Cardiac fibroblast (primary cell): ENCODE measurements at regions not wholly inside any gene's neighbourhood (a gene's known extent, or its start where the extent isn't known, plus 50 kb on each side); places are given as distances from the start of the nearest gene placed in this dataset.
"Not testable (repeated sequence)": the region's sequence is repeated elsewhere in the genome, so short reads cannot be mapped to it uniquely, and the experiment has no call there.

Experiments
- DNase-seq, 2 donors: peaks; one replicate each; pipeline versions ENCODE4 v3.0.0 to v3.0.0-alpha.2; 2010; ENCODE audit warnings: low read depth in 2 of 2
- H3K4me3 ChIP-seq, 2 donors: replicated peaks in 1 of 2; 1 replicate in 1 of 2; 2 replicates in 1 of 2; pipeline ENCODE4 v1.5.1; 2011; ENCODE audit warnings: low read depth in 2 of 2, low read length in 2 of 2, mild to moderate bottlenecking in 2 of 2, moderate library complexity in 1 of 2

DNA sequence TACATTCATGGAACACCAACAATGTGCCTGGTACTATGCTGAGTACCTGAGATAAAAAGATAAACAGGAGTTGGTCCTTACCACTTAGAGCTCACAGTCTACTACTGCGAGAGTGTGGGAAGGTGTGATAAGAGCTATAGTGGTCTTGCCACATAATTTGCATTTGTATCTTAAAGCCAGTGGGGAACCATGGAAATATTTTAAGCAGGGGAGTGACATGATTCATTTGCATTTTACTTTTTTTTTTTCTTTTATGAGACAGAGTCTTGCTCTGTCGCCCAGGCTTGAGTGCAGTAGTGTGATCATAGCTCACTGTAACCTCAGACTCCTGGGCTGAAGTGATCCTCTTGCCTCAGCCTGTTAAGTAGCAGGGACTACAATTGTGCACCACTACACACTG, 53.6 kb downstream of the SRGAP2 start:
- H3K4me3 ChIP-seq: not testable (repeated sequence)

DNA sequence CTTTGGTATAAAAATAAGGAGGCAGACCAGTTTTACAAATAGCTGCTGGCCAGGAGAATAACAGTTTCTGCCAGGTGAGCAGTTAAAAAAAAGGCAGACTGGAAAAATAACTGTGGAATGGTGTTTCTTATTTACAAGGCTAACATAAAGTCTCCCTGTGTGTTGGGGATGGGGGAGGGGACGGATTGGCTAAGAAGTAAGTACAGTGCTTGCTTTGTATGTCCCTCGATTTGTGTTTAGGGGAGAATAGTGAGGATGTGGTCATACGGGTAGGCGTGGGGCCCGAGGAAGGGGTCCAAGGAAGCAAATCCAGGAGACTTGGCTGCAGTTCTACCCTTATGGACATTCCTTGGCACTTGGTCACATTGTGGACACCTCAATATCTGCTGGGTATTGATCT, 58.1 kb downstream of the SRGAP2 start:
- DNase-seq, H3K4me3 ChIP-seq: not testable (repeated sequence)

More for the DNA sequence above, 53.6 kb downstream of the SRGAP2 start:
- not testable (repeated sequence) for DNase-seq

DNA sequence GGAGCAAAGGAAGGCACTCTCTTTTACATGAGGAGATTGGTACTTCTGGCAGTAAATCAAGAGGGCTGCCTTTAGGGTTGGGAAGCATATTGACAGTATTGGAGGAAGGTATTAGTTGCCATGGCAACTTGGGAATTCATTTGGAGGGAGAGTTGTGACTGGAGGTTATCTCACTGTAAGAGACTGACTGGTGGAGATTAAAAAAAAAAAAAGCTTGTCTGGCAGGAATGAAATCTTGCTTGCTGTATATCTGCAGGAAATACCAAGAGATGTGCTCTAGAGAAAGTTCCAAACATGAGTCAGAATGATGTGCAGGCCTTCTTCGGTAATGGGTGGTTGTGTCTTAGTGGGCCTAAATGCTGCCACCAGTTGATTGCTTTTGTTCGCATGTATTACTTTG, 59.1 kb downstream of the SRGAP2 start:
- not testable (repeated sequence) for H3K4me3 ChIP-seq, DNase-seq

DNA sequence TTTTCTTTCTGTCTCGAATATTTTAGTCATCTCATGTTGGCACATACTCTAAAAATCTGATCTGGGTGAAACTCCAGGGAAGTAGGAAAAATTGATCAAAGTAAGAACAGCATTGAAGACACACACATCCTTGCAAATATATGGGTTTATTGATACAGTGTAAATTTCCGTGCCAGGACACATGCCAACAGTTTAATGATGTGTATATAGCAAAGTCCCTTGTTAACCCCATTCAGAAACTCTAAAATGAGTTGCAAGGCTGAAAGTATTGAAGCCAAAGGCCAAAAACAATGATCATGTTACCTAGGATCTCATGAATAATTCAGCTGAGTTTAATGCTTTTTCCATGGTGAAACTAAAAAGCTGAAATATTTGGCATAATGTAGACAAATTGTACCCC, 61.6 kb downstream of the SRGAP2 start:
- H3K4me3 ChIP-seq, DNase-seq: not testable (repeated sequence)

DNA sequence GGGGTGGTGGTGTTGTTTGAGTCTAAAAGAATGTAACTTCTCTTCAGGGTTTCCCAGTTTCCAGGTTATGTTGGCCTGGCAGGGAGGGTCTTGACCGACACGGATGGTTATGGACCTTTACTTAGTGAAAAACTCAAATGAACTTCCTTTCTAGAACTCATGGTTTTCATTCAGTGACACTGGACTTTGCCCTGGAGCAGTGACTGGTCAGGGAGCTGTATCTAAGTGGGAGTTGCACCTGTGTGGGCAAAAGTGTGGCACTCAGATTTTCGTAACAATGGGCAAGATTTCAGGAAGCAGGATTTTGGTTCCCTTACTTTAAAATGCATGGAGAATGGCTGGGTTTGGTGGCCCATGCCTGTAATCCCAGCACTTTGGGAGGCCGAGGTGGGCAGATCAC, 67.8 kb downstream of the SRGAP2 start:
- H3K4me3 ChIP-seq, DNase-seq: not testable (repeated sequence)

DNA sequence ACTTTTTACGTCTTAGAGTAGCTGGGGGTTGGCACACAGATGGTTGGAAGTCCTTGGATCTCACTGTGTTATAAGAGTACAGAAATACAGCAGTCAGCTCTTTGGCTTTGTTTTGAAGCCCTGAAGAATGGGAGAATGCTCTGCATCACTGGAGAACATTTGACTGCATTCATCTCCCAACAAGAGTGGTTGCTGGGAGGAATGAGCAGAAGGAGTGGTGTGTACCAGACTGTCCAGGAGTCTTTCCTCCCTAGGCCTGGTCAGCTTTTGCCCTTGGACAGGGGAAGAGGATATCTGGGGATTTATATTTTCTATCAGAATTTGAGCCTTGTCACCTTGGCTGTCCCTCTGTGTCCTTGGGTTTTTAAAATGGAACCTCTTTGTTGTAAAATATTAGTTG, 69.8 kb downstream of the SRGAP2 start:
- not testable (repeated sequence) for DNase-seq, H3K4me3 ChIP-seq

DNA sequence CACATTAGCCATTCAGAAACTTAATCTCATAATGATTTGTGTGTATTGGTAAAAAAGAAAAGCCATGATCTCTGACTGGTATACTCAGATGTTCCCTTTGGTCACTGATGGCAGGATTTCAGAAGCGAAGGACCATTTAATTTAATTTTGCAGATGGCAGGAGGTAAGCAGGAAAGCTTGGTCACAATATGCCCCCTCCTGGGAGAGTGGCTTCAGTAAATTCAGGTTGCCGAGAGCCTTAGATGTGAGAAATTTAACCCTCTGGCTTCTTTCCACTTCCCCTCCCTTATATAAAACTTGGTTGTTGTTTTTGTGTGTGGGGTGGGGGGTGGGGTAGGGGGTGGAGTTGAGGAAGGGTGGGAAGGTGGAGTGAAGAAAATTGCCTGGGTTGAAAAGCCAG, 72.8 kb downstream of the SRGAP2 start:
- H3K4me3 ChIP-seq, DNase-seq: not testable (repeated sequence)

DNA sequence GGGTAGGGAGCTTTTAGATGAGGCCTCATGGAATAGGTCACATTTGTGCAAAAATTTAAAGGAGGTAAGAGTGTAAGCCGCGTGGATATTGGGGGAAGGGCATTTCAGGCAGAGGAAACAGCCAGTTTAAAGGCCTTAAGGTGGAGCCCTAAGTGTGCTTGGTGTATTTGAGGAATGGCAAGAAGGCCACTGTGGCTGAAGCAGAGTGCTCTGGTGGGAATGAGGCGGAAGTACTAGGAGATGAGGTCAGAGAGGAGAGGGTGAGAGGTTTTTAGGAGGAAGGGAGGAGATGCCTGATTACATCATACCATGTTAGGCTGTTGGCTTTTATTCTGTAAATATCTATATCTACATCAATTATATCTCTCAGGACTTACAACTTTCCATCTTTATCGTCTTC, 75.3 kb downstream of the SRGAP2 start:
- DNase-seq: peak; percentile 1 to 7
- not testable (repeated sequence) for H3K4me3 ChIP-seq

DNA sequence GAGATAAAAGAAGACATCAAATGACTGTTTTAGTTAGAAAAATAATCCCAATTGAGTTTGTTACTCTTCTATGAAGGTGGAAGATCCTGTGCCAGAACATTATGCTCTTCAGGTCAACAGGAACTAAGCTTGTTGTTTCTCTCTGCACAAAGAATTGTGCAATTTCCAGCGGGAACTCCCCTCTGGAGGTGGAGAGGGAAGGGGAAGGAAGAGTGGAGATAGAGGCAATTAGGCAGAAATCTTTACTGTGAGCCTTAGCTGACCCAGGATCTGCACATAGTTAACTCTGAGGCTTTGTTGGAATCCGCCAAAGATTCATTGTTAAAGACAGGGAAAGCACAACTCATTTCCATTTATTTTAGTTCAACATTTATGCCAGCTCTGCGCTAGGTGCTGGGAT, 77.3 kb downstream of the SRGAP2 start:
- H3K4me3 ChIP-seq, DNase-seq: not testable (repeated sequence)

DNA sequence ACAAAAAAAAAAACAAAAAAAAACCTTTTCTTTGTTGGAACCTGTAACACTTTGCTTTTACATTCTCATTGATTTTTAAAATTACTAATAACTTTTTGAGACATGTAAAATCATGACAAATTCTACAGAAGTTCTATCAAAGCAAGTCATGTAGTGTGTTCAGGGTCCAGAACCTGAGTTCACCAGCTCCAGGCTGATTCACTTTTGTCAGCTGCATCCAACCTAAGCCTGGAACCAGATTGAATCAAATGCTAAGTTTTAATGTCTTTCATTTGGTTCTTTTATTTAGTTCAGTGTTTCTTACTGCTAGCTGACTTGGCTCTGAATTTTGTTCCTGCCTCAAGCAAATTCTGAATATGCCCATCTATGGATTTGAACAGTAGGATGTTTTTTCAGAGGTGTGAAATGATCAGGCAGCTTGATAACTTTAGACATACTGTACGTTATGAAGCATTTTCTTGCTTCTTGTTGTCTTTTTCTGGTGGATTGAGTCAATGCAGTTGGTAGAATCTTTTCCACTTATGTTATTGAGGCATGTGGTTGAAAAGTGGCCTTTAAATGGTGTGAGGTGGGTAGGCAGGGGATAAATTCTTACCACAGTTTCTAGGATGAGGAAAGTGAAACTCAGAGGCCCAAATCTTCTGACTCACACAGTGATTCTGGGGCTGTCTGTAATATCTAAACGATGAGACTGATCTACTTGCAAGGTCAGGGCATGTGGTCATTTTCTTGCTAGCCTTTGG, 78.7 kb downstream of the SRGAP2 start:
- DNase-seq, H3K4me3 ChIP-seq: not testable (repeated sequence)

DNA sequence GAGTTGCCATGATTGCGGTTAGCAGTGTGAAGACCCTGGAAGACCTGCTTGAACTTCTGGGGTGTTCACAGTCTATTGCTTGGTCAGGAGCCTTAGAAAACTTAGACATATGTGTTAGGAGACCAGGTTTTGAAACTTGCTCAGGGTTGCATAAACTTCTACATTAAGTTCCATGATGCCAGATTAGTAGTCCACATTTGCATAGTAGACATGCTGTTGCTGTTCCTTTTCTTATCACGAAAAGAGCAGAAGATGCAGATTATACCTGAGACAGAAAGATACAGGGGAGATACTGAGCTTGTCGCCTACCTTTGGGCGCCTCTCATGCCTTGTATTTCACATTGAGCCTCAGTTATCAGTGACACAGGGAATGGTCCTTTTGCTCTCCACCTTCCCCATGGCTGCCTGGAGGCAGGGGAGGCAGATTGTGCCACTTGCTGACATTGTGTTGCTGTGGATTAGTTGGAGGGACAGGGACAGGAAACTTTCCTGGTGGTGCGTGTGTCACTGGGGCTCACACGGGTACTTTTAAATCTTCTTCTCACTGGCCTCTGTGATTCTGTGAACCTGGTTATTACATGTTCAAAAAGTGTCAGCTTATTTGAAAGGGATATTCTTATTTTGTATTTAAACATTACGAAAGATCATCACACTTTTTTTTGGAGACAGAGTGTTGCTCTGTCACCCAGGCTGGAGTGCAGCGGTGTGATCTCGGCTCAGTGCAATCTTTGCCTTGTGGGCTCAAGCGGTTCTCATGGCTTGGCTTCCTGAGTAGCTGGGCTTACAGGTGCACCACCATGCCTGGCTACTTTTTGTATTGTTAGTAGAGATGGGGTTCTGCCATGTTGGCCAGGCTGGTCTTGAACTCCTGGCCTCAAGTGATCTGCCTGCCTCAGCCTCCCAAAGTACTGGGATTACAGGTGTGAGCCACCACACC, 82.0 kb downstream of the SRGAP2 start:
- not testable (repeated sequence) for H3K4me3 ChIP-seq, DNase-seq

DNA sequence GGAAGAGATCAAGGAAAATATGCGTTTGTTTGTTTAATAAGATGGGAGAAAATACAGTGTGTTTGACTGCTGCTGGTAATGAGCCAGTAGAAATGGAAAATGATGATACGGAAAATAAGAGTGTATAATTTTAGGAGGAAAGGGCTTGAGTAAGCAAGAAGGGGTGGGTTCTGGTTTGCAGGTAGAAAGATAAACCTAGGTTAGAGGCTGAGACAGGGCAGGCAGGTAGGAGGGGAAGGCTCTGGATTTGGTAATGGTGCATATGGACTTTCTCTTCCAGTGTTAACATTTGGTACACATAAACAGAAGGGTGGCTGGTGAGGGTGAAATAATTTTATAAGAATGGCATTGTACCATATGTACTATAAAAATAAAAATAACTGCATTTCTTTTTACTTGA, 84.4 kb downstream of the SRGAP2 start:
- not testable (repeated sequence) for DNase-seq, H3K4me3 ChIP-seq

DNA sequence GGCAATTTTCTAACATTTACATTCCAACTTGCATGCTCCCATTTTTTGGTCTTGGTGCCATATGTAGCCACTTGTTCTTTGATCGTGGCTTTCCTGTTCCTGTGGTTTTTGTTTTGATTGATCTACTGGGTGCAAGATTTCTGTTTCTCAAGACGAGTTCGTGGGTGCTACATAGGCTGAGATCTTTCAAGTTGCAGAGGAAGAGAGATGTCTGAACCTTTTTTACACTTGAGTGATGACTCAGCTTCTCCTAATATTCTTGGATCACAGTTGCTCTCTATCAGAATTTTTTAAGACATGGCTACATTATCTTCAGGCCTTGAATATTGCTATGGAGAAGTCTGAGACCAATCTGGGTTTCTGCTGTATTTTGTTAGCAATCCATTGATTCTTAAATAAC, 85.1 kb downstream of the SRGAP2 start:
- H3K4me3 ChIP-seq, DNase-seq: not testable (repeated sequence)

DNA sequence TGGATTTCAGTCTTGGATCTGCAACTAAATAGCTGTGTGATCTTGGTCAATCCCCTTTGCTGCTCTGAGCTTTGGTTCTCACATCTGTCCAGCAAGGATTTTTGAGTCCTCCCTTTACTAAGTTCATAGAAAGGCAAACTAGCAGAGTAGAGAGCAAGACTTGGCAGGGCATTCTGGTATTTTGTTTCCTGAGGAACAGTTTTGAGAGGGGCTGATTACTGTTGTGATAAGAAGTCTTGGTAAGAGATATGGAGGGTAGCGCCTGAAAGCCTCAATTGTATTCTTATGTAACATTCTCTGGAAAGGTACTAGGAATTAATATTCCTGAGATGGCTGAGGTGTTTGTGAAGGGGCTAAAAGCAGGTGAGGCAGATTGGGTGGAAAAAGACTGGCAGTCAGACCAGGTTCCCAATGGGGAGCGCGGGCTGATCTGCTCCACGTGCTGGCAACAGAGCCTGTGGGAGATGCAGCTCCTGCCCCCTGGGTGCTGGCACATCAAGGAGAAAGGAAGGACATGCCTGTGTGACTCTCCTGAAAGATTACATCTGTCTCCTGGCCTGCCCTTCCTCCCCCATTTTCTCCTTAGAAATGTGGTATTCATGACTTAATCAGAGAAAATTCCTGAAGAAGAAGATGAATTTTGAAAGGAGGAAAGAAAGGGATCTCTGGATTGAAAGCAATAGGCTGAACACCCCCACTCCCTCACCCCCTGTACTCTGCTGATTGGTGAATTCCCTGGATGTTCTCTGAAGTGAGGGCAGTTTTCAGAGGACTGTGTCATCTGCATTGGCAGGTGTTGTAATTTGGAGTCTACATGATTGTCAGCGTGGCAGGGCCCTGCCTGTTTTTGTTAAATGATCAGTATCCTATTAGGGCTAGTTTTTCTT, 94.0 kb downstream of the SRGAP2 start:
- H3K4me3 ChIP-seq, DNase-seq: not testable (repeated sequence)

DNA sequence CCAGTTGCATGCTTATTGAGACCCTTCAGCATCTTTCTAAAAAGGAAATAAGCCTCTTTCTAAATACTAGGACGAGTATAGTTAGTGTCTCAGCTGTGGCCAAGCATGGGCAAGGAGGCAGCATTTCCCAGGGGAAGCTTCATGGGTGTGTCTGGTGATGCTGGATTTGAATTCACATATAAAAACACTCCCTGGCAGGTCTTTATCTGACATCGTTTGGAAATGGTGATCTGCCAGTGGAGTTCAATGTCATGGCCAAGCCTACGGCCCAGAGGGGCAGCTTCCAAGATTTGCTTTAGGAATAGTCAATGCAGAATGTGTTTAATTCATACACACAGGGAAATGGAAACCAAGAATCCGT, 94.7 kb downstream of the SRGAP2 start:
- not testable (repeated sequence) for H3K4me3 ChIP-seq, DNase-seq

DNA sequence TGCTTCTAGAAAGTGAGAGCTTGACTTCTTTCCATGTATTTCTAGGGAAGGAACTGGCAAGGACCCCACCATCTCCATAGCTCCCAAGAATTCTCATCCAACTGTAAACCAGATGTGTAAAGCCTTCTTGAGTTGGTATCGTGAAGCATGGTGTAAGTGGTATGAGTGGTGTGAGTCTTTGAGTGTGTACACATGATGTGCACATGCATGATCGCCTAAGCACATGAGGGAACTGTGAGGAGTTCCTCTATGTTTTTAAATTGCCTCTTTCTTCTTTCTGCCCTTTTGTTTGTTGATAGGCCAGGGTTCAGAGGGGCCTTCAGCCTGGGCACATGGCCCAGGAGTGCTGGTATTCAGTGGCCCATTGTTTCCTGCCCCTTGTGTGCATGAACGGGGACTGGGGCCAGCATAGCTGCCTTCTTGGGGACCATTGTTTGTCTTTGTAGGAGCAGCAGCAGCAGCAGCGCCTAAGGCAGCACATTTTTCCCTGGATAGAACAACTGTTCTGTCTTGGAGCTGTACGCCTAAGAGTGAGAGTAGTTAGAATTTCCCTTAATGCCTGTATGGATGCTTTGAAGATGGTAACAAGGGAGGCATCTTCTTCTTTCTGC, 95.9 kb downstream of the SRGAP2 start:
- H3K4me3 ChIP-seq, DNase-seq: not testable (repeated sequence)

DNA sequence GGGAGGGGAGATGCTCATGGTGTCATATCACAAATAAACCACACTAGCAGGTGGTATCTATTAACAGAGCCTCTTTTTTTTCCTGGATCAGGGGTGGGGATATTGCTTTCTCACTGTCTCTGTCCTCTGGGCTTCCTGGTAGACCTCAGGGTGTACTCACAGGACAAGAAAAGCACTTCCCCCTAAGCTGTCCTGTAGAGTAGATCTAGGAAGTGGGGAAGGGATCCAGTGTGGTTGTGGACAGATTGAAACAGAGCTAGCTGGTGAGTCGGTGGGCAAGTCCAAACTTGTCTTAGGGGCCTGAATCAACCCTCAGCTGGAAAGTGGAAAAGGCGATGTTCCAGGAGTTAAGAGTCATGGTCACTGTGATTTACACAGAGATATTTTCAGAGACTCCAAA, 96.6 kb downstream of the SRGAP2 start:
- not testable (repeated sequence) for H3K4me3 ChIP-seq, DNase-seq

DNA sequence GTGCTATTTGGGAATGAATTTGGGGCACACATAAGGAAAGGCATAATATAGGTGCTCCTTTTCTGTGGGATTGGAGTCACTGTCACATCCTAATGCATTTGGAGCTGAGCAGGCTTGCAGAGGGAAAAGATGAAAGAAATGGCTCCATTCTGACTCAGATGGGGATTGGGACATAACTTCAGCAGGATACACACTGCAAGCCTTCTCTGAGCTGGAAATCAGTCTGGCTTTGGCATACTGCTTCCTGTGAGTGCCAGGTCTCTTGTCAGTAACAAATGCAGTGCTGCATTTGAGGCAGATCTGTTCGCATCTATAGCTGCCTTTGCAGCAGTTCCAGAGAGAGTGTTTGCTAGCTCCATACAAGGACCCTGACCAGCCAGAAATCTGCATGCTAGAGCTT, 98.7 kb downstream of the SRGAP2 start:
- H3K4me3 ChIP-seq: not testable (repeated sequence)
- DNase-seq: peak; percentile 1 to 63
